GM23338 (cell line): ENCODE measurements at regions not wholly inside any gene's neighbourhood (a gene's known extent, or its start where the extent isn't known, plus 50 kb on each side); places are given as distances from the start of the nearest gene placed in this dataset.

Experiments
- ATAC-seq: fragments of 200-7000 bp; cut with Tn5 transposase; 3 replicates; pipeline ENCODE4 v1.9.1; 2020
- DNase-seq: peaks from one replicate; pipeline ENCODE4 v3.0.0-alpha.2; 2015; ENCODE audit warnings: low spot score
- H2AFZ ChIP-seq: fragments of 200-600 bp; sonication (generic); 2 replicates; pipeline ENCODE4 v1.8.0; 2016; ENCODE audit warnings: antibody characterized with exemption, mild to moderate bottlenecking, moderate library complexity
- H3F3A ChIP-seq: fragments of 200-600 bp; sonication (generic); replicated peaks from 2 replicates; pipeline ENCODE4 v1.8.0; 2017; ENCODE audit warnings: antibody characterized with exemption, mixed run types, low read depth
- H3K27ac ChIP-seq: fragments of 200-600 bp; sonication (generic); 2 replicates; pipeline ENCODE4 v1.6.1; 2016; ENCODE audit warnings: low read depth
- H3K27me3 ChIP-seq: fragments of 200-600 bp; sonication (generic); 2 replicates; pipeline ENCODE4 v1.8.0; 2016; ENCODE audit warnings: mild to moderate bottlenecking, mixed run types, moderate library complexity; ENCODE audit not compliant: insufficient read depth
- H3K36me3 ChIP-seq: fragments of 200-600 bp; sonication (generic); 2 replicates; pipeline ENCODE4 v1.8.0; 2016; ENCODE audit warnings: mild to moderate bottlenecking; ENCODE audit not compliant: insufficient read depth
- H3K4me1 ChIP-seq: fragments of 200-600 bp; sonication (generic); 2 replicates; pipeline ENCODE4 v1.8.0; 2016; ENCODE audit warnings: mild to moderate bottlenecking, moderate library complexity; ENCODE audit not compliant: insufficient read depth
- H3K4me2 ChIP-seq: fragments of 200-600 bp; sonication (generic); 2 replicates; pipeline ENCODE4 v1.7.1; 2017; ENCODE audit warnings: mixed run types
- H3K4me3 ChIP-seq: fragments of 200-600 bp; sonication (generic); 2 replicates; pipeline ENCODE4 v1.6.1; 2016; ENCODE audit warnings: mixed run types
- H3K79me2 ChIP-seq: fragments of 200-600 bp; sonication (generic); replicated peaks from 2 replicates; pipeline ENCODE4 v1.8.0; 2017; ENCODE audit warnings: mild to moderate bottlenecking; ENCODE audit not compliant: insufficient read depth
- H3K9me2 ChIP-seq: fragments of 200-600 bp; sonication (generic); 2 replicates; pipeline ENCODE4 v1.8.0; 2017; ENCODE audit not compliant: insufficient read depth
- H4K20me1 ChIP-seq: fragments of 200-600 bp; sonication (generic); replicated peaks from 2 replicates; pipeline ENCODE4 v1.8.0; 2017; ENCODE audit warnings: mild to moderate bottlenecking; ENCODE audit not compliant: insufficient read depth
- H3K27ac Mint-ChIP-seq: 2 replicates; pipeline ENCODE4 v1.8.0; 2020; ENCODE audit warnings: inconsistent platforms, mild to moderate bottlenecking, moderate library complexity, mixed read lengths
- H3K27me3 Mint-ChIP-seq: 3 replicates; pipeline ENCODE4 v1.8.0; 2022; ENCODE audit warnings: low read depth, mild to moderate bottlenecking, moderate library complexity, mixed read lengths, inconsistent platforms; ENCODE audit not compliant: insufficient read depth, poor library complexity
- H3K36me3 Mint-ChIP-seq: 3 replicates; pipeline ENCODE4 v1.8.0; 2021; ENCODE audit warnings: low read depth, mild to moderate bottlenecking, inconsistent platforms, moderate library complexity, mixed read lengths
- H3K4me1 Mint-ChIP-seq: 3 replicates; pipeline ENCODE4 v1.8.0; 2020; ENCODE audit warnings: mild to moderate bottlenecking, inconsistent platforms, mixed read lengths
- H3K4me3 Mint-ChIP-seq: 3 replicates; pipeline ENCODE4 v1.8.0; 2021; ENCODE audit warnings: moderate library complexity, mild to moderate bottlenecking, inconsistent platforms, mixed read lengths
- H3K9me3 Mint-ChIP-seq: 3 replicates; pipeline ENCODE4 v1.8.0; 2020; ENCODE audit warnings: moderate library complexity, mild to moderate bottlenecking, inconsistent platforms, mixed read lengths
- CREB1 ChIP-seq: fragments of 250-450 bp; sonication (Bioruptor Pico); IDR thresholded peaks from 2 replicates; pipeline ENCODE4 v1.5.0; 2020; ENCODE audit warnings: low read depth, mild to moderate bottlenecking, moderate library complexity
- CTCF ChIP-seq, 2 experiments: fragments of 200-600 bp in 1 of 2; sonication (generic) in 1 of 2; conservative IDR thresholded peaks; 2 replicates each; pipeline versions ENCODE4 v1.5.1 to v1.6.1; 2016 to 2017; ENCODE audit warnings: antibody characterized with exemption in 2 of 2, low read depth in 2 of 2, mild to moderate bottlenecking in 2 of 2, moderate library complexity in 1 of 2
- EZH2 ChIP-seq: fragments of 200-600 bp; sonication (generic); IDR thresholded peaks from one replicate; pipeline ENCODE4 v1.8.0; 2017; ENCODE audit warnings: antibody characterized with exemption, mild to moderate bottlenecking, low read depth; ENCODE audit not compliant: unreplicated experiment
- EZH2phosphoT487 ChIP-seq: fragments of 200-600 bp; sonication (generic); IDR thresholded peaks from one replicate; pipeline ENCODE4 v1.8.1; 2018; ENCODE audit warnings: antibody characterized with exemption; ENCODE audit not compliant: unreplicated experiment
- JUNB ChIP-seq: IDR thresholded peaks from one replicate; pipeline ENCODE4 v1.6.1; 2016; ENCODE audit warnings: antibody characterized with exemption; ENCODE audit not compliant: unreplicated experiment
- NANOG ChIP-seq: IDR thresholded peaks from 2 replicates; pipeline ENCODE4 v1.6.1; 2016; ENCODE audit warnings: antibody characterized with exemption, borderline replicate concordance
- POLR2AphosphoS5 ChIP-seq: IDR thresholded peaks from 2 replicates; pipeline ENCODE4 v1.6.1; 2016; ENCODE audit warnings: antibody characterized with exemption, low read depth
- STAT1 ChIP-seq: IDR thresholded peaks from one replicate; pipeline ENCODE4 v1.6.1; 2016; ENCODE audit warnings: antibody characterized with exemption; ENCODE audit not compliant: unreplicated experiment
- TF ChIP-seq, protein P1 (sequence below): IDR thresholded peaks from 2 replicates; pipeline ENCODE4 v1.6.1; 2016; ENCODE audit warnings: antibody characterized with exemption
- TF ChIP-seq, protein P2 (sequence below): IDR thresholded peaks from one replicate; pipeline ENCODE4 v1.6.1; 2018; ENCODE audit warnings: antibody characterized with exemption; ENCODE audit not compliant: unreplicated experiment

DNA sequence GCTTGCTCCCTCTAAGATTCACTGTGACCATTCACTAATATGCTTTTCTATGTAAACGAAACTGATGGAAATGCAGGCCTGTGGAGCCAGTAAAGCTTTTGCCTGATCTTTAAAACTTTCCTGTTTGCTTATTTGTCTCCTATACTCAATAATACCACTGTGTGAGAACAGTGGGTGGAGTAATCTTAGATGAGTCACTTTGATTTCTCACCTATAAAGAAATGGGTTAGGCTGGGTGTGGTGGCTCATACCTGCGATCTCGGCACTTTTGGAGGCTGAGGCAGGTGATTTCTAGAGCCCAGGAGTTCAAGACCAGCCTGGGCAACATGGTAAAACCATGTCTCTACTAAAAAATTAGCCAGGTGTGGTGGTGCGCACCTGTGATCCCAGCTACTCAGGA lies 70.8 kb downstream of the RWDD3 start (continued):
- TF ChIP-seq, protein P1, sequence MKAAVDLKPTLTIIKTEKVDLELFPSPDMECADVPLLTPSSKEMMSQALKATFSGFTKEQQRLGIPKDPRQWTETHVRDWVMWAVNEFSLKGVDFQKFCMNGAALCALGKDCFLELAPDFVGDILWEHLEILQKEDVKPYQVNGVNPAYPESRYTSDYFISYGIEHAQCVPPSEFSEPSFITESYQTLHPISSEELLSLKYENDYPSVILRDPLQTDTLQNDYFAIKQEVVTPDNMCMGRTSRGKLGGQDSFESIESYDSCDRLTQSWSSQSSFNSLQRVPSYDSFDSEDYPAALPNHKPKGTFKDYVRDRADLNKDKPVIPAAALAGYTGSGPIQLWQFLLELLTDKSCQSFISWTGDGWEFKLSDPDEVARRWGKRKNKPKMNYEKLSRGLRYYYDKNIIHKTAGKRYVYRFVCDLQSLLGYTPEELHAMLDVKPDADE, result no peak
- TF ChIP-seq STAT1 (no peak), POLR2AphosphoS5 (no peak), EZH2phosphoT487 (no peak), CTCF (conservative IDR thresholded peaks at IDR 0.05; ENCODE audit: low read depth in 2 of 2) (no peak), CREB1 (CRISPR knock-in tag) (no peak), JUNB (no peak), NANOG (no peak), EZH2 (no peak)
- TF ChIP-seq, protein P2, sequence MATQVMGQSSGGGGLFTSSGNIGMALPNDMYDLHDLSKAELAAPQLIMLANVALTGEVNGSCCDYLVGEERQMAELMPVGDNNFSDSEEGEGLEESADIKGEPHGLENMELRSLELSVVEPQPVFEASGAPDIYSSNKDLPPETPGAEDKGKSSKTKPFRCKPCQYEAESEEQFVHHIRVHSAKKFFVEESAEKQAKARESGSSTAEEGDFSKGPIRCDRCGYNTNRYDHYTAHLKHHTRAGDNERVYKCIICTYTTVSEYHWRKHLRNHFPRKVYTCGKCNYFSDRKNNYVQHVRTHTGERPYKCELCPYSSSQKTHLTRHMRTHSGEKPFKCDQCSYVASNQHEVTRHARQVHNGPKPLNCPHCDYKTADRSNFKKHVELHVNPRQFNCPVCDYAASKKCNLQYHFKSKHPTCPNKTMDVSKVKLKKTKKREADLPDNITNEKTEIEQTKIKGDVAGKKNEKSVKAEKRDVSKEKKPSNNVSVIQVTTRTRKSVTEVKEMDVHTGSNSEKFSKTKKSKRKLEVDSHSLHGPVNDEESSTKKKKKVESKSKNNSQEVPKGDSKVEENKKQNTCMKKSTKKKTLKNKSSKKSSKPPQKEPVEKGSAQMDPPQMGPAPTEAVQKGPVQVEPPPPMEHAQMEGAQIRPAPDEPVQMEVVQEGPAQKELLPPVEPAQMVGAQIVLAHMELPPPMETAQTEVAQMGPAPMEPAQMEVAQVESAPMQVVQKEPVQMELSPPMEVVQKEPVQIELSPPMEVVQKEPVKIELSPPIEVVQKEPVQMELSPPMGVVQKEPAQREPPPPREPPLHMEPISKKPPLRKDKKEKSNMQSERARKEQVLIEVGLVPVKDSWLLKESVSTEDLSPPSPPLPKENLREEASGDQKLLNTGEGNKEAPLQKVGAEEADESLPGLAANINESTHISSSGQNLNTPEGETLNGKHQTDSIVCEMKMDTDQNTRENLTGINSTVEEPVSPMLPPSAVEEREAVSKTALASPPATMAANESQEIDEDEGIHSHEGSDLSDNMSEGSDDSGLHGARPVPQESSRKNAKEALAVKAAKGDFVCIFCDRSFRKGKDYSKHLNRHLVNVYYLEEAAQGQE, result no peak

DNA sequence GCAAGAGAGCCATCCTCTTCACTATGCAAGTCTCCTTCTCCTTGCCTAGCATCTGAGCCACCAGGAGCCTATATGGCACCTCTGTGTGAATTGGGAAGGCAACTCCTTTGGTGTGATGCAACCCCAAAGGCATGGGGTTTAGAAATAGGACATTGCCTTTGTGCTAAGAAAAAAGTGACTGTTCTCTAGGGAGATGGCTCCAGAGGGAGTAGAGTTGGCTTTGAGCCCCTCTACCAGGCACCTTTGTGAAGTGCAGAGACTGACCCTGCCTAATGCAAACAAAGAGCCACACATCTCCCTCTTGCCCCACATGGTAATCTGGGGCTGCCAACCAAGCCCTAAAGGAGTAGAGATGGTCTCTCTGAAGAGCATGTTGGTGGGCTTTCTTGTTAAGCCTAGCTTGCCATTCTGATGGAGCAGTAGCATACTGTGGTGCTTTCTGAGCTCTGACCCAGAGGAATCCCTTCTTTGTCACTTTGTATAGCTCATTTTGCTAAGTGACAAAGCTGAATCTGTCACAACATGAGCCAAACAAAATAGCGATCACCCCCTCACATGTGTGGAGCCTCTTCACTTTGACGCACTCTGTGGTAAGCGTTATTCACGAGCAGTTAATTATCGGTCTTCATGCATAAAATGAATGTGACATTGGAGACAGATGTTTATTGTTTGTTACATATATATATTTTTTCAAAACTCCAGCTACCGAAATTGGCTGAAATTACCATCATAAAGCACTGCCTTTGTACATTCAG lies 74.4 kb downstream of the RWDD3 start:
- Mint-ChIP-seq H3K27ac (no peak overlapping the region), H3K4me1 (peaks cover 28% of the 10 kb centered on the region), H3K27me3 (peaks cover 2% of the 10 kb centered on the region), H3K4me3 (no peak overlapping the region), H3K9me3 (no peaks in the 10 kb centered on the region), H3K36me3 (no peaks in the 10 kb centered on the region)
- Histone ChIP-seq H3K27ac (no peak overlapping the region), H3K27me3 (no peaks in the 10 kb centered on the region), H3K36me3 (no peaks in the 10 kb centered on the region), H3K4me1 (peaks cover 26% of the 10 kb centered on the region), H3K9me2 (no peaks in the 10 kb centered on the region), H3F3A (no peaks in the 10 kb centered on the region), H3K4me3 (no peak overlapping the region), H4K20me1 (no peaks in the 10 kb centered on the region), H3K79me2 (no peaks in the 10 kb centered on the region), H3K4me2 (no peak overlapping the region; the same call in 1 of the 2 replicates), H2AFZ (peak overlapping the region; percentile 63)
- ATAC-seq (peak; percentile 77), DNase-seq (no peak)
- TF ChIP-seq CTCF (conservative IDR thresholded peaks at IDR 0.05; ENCODE audit: low read depth in 2 of 2), result peak in 1 of 2 experiments; percentile 45; a peak in 2 of 4 replicates
- TF ChIP-seq, protein P2, result no peak
